Naive thymus-derived CD4-positive, alpha-beta T cell (primary cell): ENCODE measurements at regions not wholly inside any gene's neighbourhood (a gene's known extent, or its start where the extent isn't known, plus 50 kb on each side); places are given as distances from the start of the nearest gene placed in this dataset.

Experiments used
- ATAC-seq: fragments of 150-1000 bp; cut with Tn5 transposase; 2 replicates; pipeline ENCODE4 v1.10.0; 2021; ENCODE audit warnings: mild to moderate bottlenecking, moderate library complexity
- CTCF ChIA-PET: fragments of 350-600 bp; sonication (Branson Sonifier 250); formaldehyde crosslinking; loops from one replicate; lab custom pipeline; 2021; ENCODE audit warnings: antibody characterized with exemption; lab: Charles Lee
- POLR2A ChIA-PET: fragments of 350-600 bp; sonication (Branson Sonifier 250); formaldehyde crosslinking; loops from one replicate; lab custom pipeline; 2021; ENCODE audit warnings: antibody characterized with exemption, inconsistent platforms; lab: Charles Lee
- DNase-seq, 9 donors: peaks; one replicate each; pipeline versions ENCODE4 v3.0.0 to v3.0.0-alpha.2; 2020 to 2022; ENCODE audit warnings: mixed read lengths in 1 of 9
- H3K27ac ChIP-seq: one replicate; pipeline ENCODE4 v1.7.0; 2013; ENCODE audit warnings: mild to moderate bottlenecking, low read depth, low read length, moderate library complexity
- H3K27me3 ChIP-seq, 2 donors: one replicate each; pipeline ENCODE4 v1.7.0; 2013; ENCODE audit warnings: low read length in 2 of 2, mild to moderate bottlenecking in 2 of 2, moderate library complexity in 2 of 2; ENCODE audit not compliant: control insufficient read depth in 2 of 2, insufficient read depth in 2 of 2
- H3K36me3 ChIP-seq, 3 experiments: 1 replicate in 2 of 3; 2 replicates in 1 of 3; pipeline ENCODE4 v1.7.0; 2013; ENCODE audit warnings: low read length in 3 of 3, mild to moderate bottlenecking in 3 of 3, moderate library complexity in 1 of 3; ENCODE audit not compliant: insufficient read depth in 3 of 3, control insufficient read depth in 2 of 3
- H3K4me1 ChIP-seq, 2 donors: one replicate each; pipeline ENCODE4 v1.7.0; 2013; ENCODE audit warnings: low read length in 2 of 2, mild to moderate bottlenecking in 2 of 2, moderate library complexity in 1 of 2; ENCODE audit not compliant: control insufficient read depth in 2 of 2, insufficient read depth in 2 of 2
- H3K4me3 ChIP-seq: 2 replicates; pipeline ENCODE4 v1.7.0; 2013; ENCODE audit warnings: mild to moderate bottlenecking, low read length
- H3K9me3 ChIP-seq, 3 experiments: 1 replicate in 2 of 3; 2 replicates in 1 of 3; pipeline ENCODE4 v1.7.0; 2013; ENCODE audit warnings: low read length in 3 of 3; ENCODE audit not compliant: control insufficient read depth in 2 of 3
- H3K27ac Mint-ChIP-seq, 9 donors: one replicate each; pipeline ENCODE4 v1.8.0; 2020 to 2022; ENCODE audit warnings: mixed read lengths in 9 of 9, mild to moderate bottlenecking in 8 of 9, moderate library complexity in 5 of 9, inconsistent platforms in 2 of 9
- H3K27me3 Mint-ChIP-seq, 5 donors: one replicate each; pipeline ENCODE4 v1.8.0; 2021 to 2022; ENCODE audit warnings: mixed read lengths in 5 of 5, mild to moderate bottlenecking in 1 of 5
- H3K36me3 Mint-ChIP-seq, 5 donors: one replicate each; pipeline ENCODE4 v1.8.0; 2020 to 2022; ENCODE audit warnings: mixed read lengths in 5 of 5, mild to moderate bottlenecking in 3 of 5, inconsistent platforms in 1 of 5
- H3K4me1 Mint-ChIP-seq, 7 donors: one replicate each; pipeline ENCODE4 v1.8.0; 2020 to 2022; ENCODE audit warnings: mixed read lengths in 7 of 7, mild to moderate bottlenecking in 3 of 7, inconsistent platforms in 1 of 7
- H3K4me3 Mint-ChIP-seq, 10 donors: one replicate each; pipeline ENCODE4 v1.8.0; 2020 to 2022; ENCODE audit warnings: mild to moderate bottlenecking in 10 of 10, mixed read lengths in 10 of 10, moderate library complexity in 6 of 10, inconsistent platforms in 2 of 10
- H3K9me3 Mint-ChIP-seq, 11 donors: one replicate each; pipeline ENCODE4 v1.8.0; 2020 to 2022; ENCODE audit warnings: mixed read lengths in 11 of 11, mild to moderate bottlenecking in 4 of 11, inconsistent platforms in 1 of 11, moderate library complexity in 1 of 11
- intact Hi-C, 2 donors: fragments of 100-400 bp; cut with micrococcal nuclease; formaldehyde crosslinking; loops; one replicate each; pipeline ENCODE4 v1.15.1; 2023

- no peak for ATAC-seq
- Histone ChIP-seq H3K36me3 (no peaks in the 10 kb centered on the region), H3K4me3 (no peak overlapping the region), H3K9me3 (no peaks in the 10 kb centered on the region), H3K27me3 (no peaks in the 10 kb centered on the region), H3K27ac (no peak overlapping the region), H3K4me1 (no peaks in the 10 kb centered on the region)
- no peaks in the 10 kb centered on the region for H3K4me1 Mint-ChIP-seq
- no peak for DNase-seq
- ChIA-PET CTCF (no interaction called here), POLR2A (no interaction called here)
- H3K36me3 Mint-ChIP-seq: no peaks in the 10 kb centered on the region
- H3K27me3 Mint-ChIP-seq: peaks cover 0 to 4% (median 0%) of the 10 kb centered on the region in 5 donors
- H3K9me3 Mint-ChIP-seq: peaks cover 0 to 24% (median 7%) of the 10 kb centered on the region in 11 donors
- intact Hi-C loops: no loop called here
- no peak overlapping the region for H3K4me3 Mint-ChIP-seq
- no peak overlapping the region for H3K27ac Mint-ChIP-seq
Observed at GRCh38 chr11:56932572-56933220, 56.0 kb upstream of the OR5AK2 start.

DNA sequence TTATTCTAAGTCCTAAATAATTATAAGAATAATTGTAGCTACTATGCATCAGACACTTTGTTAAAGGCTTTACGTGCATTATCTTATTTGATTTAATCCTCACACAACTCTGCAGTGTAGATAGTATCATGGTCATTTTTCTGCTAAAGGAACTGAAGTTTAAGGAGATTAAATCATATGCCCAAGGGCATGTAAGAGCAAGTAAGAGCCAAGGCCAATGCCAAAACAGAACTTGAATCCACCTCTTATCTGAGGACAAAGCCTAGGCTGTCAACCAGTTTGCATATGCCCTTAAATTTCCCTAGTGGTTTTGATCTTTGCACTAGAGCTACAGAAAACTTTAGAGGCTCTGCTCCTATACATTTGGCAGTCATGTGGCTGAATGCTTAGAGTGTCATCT, 65.6 kb upstream of the OR5AK2 start:
- no peaks in the 10 kb centered on the region for H3K4me1 Mint-ChIP-seq
- POLR2A ChIA-PET: no interaction called here
- Histone ChIP-seq H3K4me1 (no peaks in the 10 kb centered on the region), H3K9me3 (no peaks in the 10 kb centered on the region), H3K27ac (no peak overlapping the region), H3K27me3 (no peaks in the 10 kb centered on the region), H3K36me3 (no peaks in the 10 kb centered on the region), H3K4me3 (no peak overlapping the region)
- CTCF ChIA-PET: no interaction called here
- H3K27ac Mint-ChIP-seq: no peak overlapping the region
- H3K27me3 Mint-ChIP-seq: no peaks in the 10 kb centered on the region
- DNase-seq (no peak), ATAC-seq (no peak)
- H3K9me3 Mint-ChIP-seq: peaks cover 0 to 33% (median 9%) of the 10 kb centered on the region in 11 donors
- no peak overlapping the region for H3K4me3 Mint-ChIP-seq
- intact Hi-C loops: no loop called here
- no peaks in the 10 kb centered on the region for H3K36me3 Mint-ChIP-seq

DNA sequence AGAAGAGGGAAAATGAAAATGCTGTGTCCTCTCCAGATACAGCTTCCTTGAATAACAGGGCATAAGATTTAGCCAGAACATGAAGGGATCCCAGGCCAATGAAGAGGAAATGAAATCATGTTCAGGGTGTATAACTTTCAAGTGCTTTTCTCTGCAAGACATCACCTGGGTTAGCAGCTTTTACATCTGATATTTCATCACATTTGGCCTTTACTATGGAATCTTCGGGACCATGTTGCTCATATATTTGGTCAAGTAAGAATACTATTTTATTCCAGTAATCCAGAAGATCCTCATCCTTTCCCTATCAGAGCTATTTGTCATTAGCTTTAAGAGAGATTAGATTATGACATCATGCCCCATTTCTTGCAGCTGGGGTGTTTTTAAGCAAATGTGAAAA, 66.3 kb upstream of the OR5AK2 start:
- H3K9me3 Mint-ChIP-seq: peaks cover 0 to 33% (median 9%) of the 10 kb centered on the region in 11 donors
- no peak overlapping the region for H3K27ac Mint-ChIP-seq

GRCh38 chr11:56917708-56918400, 70.9 kb upstream of the OR5AK2 start:
- Histone ChIP-seq H3K27ac (no peak overlapping the region), H3K9me3 (no peaks in the 10 kb centered on the region), H3K4me3 (no peak overlapping the region), H3K36me3 (no peaks in the 10 kb centered on the region), H3K4me1 (no peaks in the 10 kb centered on the region), H3K27me3 (no peaks in the 10 kb centered on the region)
- H3K27ac Mint-ChIP-seq: no peak overlapping the region
- ChIA-PET POLR2A (no interaction called here), CTCF (no interaction called here)
- no peak for ATAC-seq
- no peak for DNase-seq
- intact Hi-C loops: no loop called here
- no peak overlapping the region for H3K4me3 Mint-ChIP-seq
- peaks cover 0 to 28% (median 8%) of the 10 kb centered on the region in 11 donors for H3K9me3 Mint-ChIP-seq
- no peaks in the 10 kb centered on the region for H3K4me1 Mint-ChIP-seq
- no peaks in the 10 kb centered on the region for H3K36me3 Mint-ChIP-seq
- peaks cover 0 to 10% (median 0%) of the 10 kb centered on the region in 5 donors for H3K27me3 Mint-ChIP-seq

More for the DNA sequence above, 66.3 kb upstream of the OR5AK2 start:
- Histone ChIP-seq H3K27ac (no peak overlapping the region), H3K9me3 (no peaks in the 10 kb centered on the region), H3K4me1 (no peaks in the 10 kb centered on the region), H3K27me3 (no peaks in the 10 kb centered on the region), H3K4me3 (no peak overlapping the region), H3K36me3 (no peaks in the 10 kb centered on the region)
- H3K36me3 Mint-ChIP-seq: no peaks in the 10 kb centered on the region
- H3K4me3 Mint-ChIP-seq: no peak overlapping the region
- ATAC-seq (no peak), DNase-seq (no peak)
- CTCF ChIA-PET: no interaction called here
- intact Hi-C loops: no loop called here
- peaks cover 0 to 4% (median 0%) of the 10 kb centered on the region in 5 donors for H3K27me3 Mint-ChIP-seq
- no peaks in the 10 kb centered on the region for H3K4me1 Mint-ChIP-seq
- POLR2A ChIA-PET: no interaction called here

GRCh38 chr11:56916587-56916986, 72.1 kb upstream of the OR5AK2 start:
- H3K27me3 Mint-ChIP-seq: peaks cover 0 to 10% (median 0%) of the 10 kb centered on the region in 5 donors
- no peak overlapping the region for H3K4me3 Mint-ChIP-seq
- no peaks in the 10 kb centered on the region for H3K4me1 ChIP-seq
- ChIA-PET POLR2A (no interaction called here), CTCF (no interaction called here)
- H3K9me3 ChIP-seq: no peaks in the 10 kb centered on the region
- intact Hi-C loops: no loop called here
- no peak for ATAC-seq
- no peak for DNase-seq
- no peak overlapping the region for H3K4me3 ChIP-seq
- no peaks in the 10 kb centered on the region for H3K27me3 ChIP-seq
- no peak overlapping the region for H3K27ac Mint-ChIP-seq
- no peaks in the 10 kb centered on the region for H3K36me3 ChIP-seq
- peaks cover 0 to 23% (median 8%) of the 10 kb centered on the region in 11 donors for H3K9me3 Mint-ChIP-seq
- no peaks in the 10 kb centered on the region for H3K4me1 Mint-ChIP-seq
- H3K36me3 Mint-ChIP-seq: no peaks in the 10 kb centered on the region
- no peak overlapping the region for H3K27ac ChIP-seq

DNA sequence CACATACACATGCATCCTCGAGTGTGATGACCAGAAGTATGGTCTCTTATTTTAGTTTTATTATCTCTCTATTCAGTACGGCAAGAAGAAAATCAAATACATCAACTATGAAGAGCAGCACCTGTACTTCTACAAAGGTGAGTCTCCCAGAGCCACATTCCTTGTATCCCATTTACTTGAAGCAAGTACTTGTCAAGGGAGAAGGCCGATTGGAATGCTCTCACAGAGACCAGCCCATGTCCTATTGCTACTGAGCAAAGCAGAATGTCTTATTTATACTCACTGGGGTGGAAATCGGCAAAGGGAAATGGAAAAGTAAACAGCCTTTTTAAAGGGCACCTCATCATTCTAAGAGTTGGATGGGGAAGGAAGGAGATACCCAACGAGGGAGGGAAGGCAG, 72.6 kb upstream of the OR5AK2 start:
- Mint-ChIP-seq H3K27ac (no peak overlapping the region), H3K36me3 (no peaks in the 10 kb centered on the region), H3K4me1 (no peaks in the 10 kb centered on the region), H3K9me3 (peaks cover 0 to 21% (median 9%) of the 10 kb centered on the region in 11 donors), H3K27me3 (peaks cover 0 to 10% (median 0%) of the 10 kb centered on the region in 5 donors), H3K4me3 (no peak overlapping the region)
- intact Hi-C loops: no loop called here
- Histone ChIP-seq H3K4me3 (no peak overlapping the region), H3K4me1 (no peaks in the 10 kb centered on the region), H3K27ac (no peak overlapping the region), H3K36me3 (no peaks in the 10 kb centered on the region), H3K9me3 (no peaks in the 10 kb centered on the region), H3K27me3 (no peaks in the 10 kb centered on the region)
- CTCF ChIA-PET: no interaction called here
- POLR2A ChIA-PET: no interaction called here
- no peak for ATAC-seq
- no peak for DNase-seq

GRCh38 chr11:56911312-56911711, 77.4 kb upstream of the OR5AK2 start:
- H3K36me3 Mint-ChIP-seq: no peaks in the 10 kb centered on the region
- peaks cover 0 to 8% (median 0%) of the 10 kb centered on the region in 5 donors for H3K27me3 Mint-ChIP-seq
- ChIA-PET CTCF (no interaction called here), POLR2A (no interaction called here)
- H3K4me1 ChIP-seq: no peaks in the 10 kb centered on the region
- H3K27ac Mint-ChIP-seq: no peak overlapping the region
- H3K36me3 ChIP-seq: no peaks in the 10 kb centered on the region
- H3K4me1 Mint-ChIP-seq: no peaks in the 10 kb centered on the region
- ATAC-seq (no peak), DNase-seq (no peak)
- H3K27me3 ChIP-seq: no peaks in the 10 kb centered on the region
- H3K9me3 Mint-ChIP-seq: peaks cover 0 to 11% (median 5%) of the 10 kb centered on the region in 11 donors
- H3K9me3 ChIP-seq: no peaks in the 10 kb centered on the region
- H3K27ac ChIP-seq: no peak overlapping the region
- no peak overlapping the region for H3K4me3 Mint-ChIP-seq
- H3K4me3 ChIP-seq: no peak overlapping the region
- intact Hi-C loops: no loop called here
